IMR-90 (cell line): ENCODE measurements at regions not wholly inside any gene's neighbourhood (a gene's known extent, or its start where the extent isn't known, plus 50 kb on each side); places are given as distances from the start of the nearest gene placed in this dataset.

Experiments used
- ATAC-seq: fragments of 200-7000 bp; cut with Tn5 transposase; 2 replicates; pipeline ENCODE4 v1.9.1; 2020; ENCODE audit warnings: low read depth, mild to moderate bottlenecking, moderate library complexity
- BruUV-seq: library from RNA; stranded (reverse); fragments of 400-500 nt; replicated peaks from 2 replicates; lab custom pipeline; 2021; lab: Mats Ljungman, UMichigan
- CTCF ChIA-PET: fragments of 300-600 bp; formaldehyde crosslinking; extraction: SDS; loops from one replicate; lab custom pipeline; 2021; ENCODE audit warnings: antibody characterized with exemption; lab: Yijun Ruan, JAX
- POLR2A ChIA-PET: fragments of 300-600 bp; sonication (Branson Sonifier 250); formaldehyde crosslinking; loops from one replicate; lab custom pipeline; 2022; ENCODE audit warnings: antibody characterized with exemption; ENCODE audit not compliant: unreplicated experiment; lab: Charles Lee
- DNase-seq: peaks from one replicate; pipeline ENCODE4 v3.0.0; 2013
- H2AFZ ChIP-seq: replicated peaks from 2 replicates; pipeline ENCODE3; 2013; ENCODE audit warnings: low read length, mild to moderate bottlenecking; ENCODE audit not compliant: poor library complexity
- H2AK5ac ChIP-seq: 2 replicates; pipeline ENCODE4 v1.6.1; 2013; ENCODE audit warnings: low read depth, low read length, inconsistent platforms
- H2AK9ac ChIP-seq: replicated peaks from 2 replicates; pipeline ENCODE3; 2013; ENCODE audit warnings: mild to moderate bottlenecking, low read depth, low read length, moderate library complexity; ENCODE audit not compliant: poor library complexity
- H2BK120ac ChIP-seq: 2 replicates; pipeline ENCODE4 v1.6.1; 2013; ENCODE audit warnings: low read depth, low read length, inconsistent platforms
- H2BK15ac ChIP-seq: 3 replicates; pipeline ENCODE4 v1.6.1; 2013; ENCODE audit warnings: low read depth, low read length, inconsistent platforms
- H2BK20ac ChIP-seq: 2 replicates; pipeline ENCODE4 v1.6.1; 2013; ENCODE audit warnings: low read depth, mild to moderate bottlenecking, inconsistent platforms, low read length, moderate library complexity
- H2BK5ac ChIP-seq: 2 replicates; pipeline ENCODE4 v1.6.1; 2013; ENCODE audit warnings: mild to moderate bottlenecking, low read depth, low read length, inconsistent platforms; ENCODE audit not compliant: poor library complexity, severe bottlenecking
- H3K14ac ChIP-seq: replicated peaks from 2 replicates; pipeline ENCODE4 v1.6.1; 2013; ENCODE audit warnings: low read depth, low read length, inconsistent platforms
- H3K18ac ChIP-seq: 2 replicates; pipeline ENCODE4 v1.6.1; 2013; ENCODE audit warnings: low read depth, low read length, control low read depth
- H3K23ac ChIP-seq: 2 replicates; pipeline ENCODE4 v1.6.1; 2013; ENCODE audit warnings: low read depth, low read length, inconsistent platforms
- H3K27ac ChIP-seq: 2 replicates; pipeline ENCODE4 v1.5.1; 2013; ENCODE audit warnings: mild to moderate bottlenecking, control low read depth, low read length; ENCODE audit not compliant: insufficient read depth
- H3K27me3 ChIP-seq: 2 replicates; pipeline ENCODE4 v1.6.1; 2013; ENCODE audit warnings: low read length; ENCODE audit not compliant: control insufficient read depth, insufficient read depth
- H3K36me3 ChIP-seq: 2 replicates; pipeline ENCODE4 v1.6.1; 2013; ENCODE audit warnings: low read length, mixed read lengths; ENCODE audit not compliant: control insufficient read depth, insufficient read depth
- H3K4ac ChIP-seq: 2 replicates; pipeline ENCODE4 v1.6.1; 2013; ENCODE audit warnings: low read depth, low read length, inconsistent platforms
- H3K4me1 ChIP-seq: 2 replicates; pipeline ENCODE4 v1.6.1; 2013; ENCODE audit warnings: low read length, mixed read lengths; ENCODE audit not compliant: control insufficient read depth, insufficient read depth
- H3K4me2 ChIP-seq: 2 replicates; pipeline ENCODE4 v1.6.1; 2013; ENCODE audit warnings: low read depth, mild to moderate bottlenecking, control low read depth, low read length, moderate library complexity
- H3K4me3 ChIP-seq: 2 replicates; pipeline ENCODE4 v1.5.1; 2013; ENCODE audit warnings: low read depth, mild to moderate bottlenecking, control low read depth, low read length, moderate library complexity; ENCODE audit not compliant: insufficient read depth
- H3K56ac ChIP-seq: 2 replicates; pipeline ENCODE4 v1.6.1; 2013; ENCODE audit warnings: low read length, inconsistent platforms; ENCODE audit not compliant: insufficient read depth; ENCODE audit errors: extremely low read depth
- H3K79me1 ChIP-seq, 2 experiments: 2 replicates each; pipeline ENCODE4 v1.6.1; 2013; ENCODE audit warnings: low read length in 2 of 2, inconsistent platforms in 1 of 2, low read depth in 1 of 2
- H3K9ac ChIP-seq: 2 replicates; pipeline ENCODE4 v1.6.1; 2013; ENCODE audit warnings: low read depth, low read length, control low read depth
- H3K9me1 ChIP-seq: 2 replicates; pipeline ENCODE4 v1.6.1; 2013; ENCODE audit warnings: low read length, inconsistent platforms; ENCODE audit not compliant: insufficient read depth
- H3K9me3 ChIP-seq: 2 replicates; pipeline ENCODE4 v1.6.1; 2013; ENCODE audit warnings: low read length; ENCODE audit not compliant: control insufficient read depth, insufficient read depth
- H4K20me1 ChIP-seq: 2 replicates; pipeline ENCODE4 v1.6.1; 2013; ENCODE audit warnings: low read length, inconsistent platforms; ENCODE audit not compliant: insufficient read depth
- H4K5ac ChIP-seq: 2 replicates; pipeline ENCODE4 v1.6.1; 2013; ENCODE audit warnings: mild to moderate bottlenecking, low read depth, low read length, control low read depth
- H4K8ac ChIP-seq, 2 experiments: 2 replicates each; pipeline ENCODE4 v1.6.1; 2013; ENCODE audit warnings: low read depth in 2 of 2, low read length in 2 of 2, control low read depth in 1 of 2, inconsistent platforms in 1 of 2
- H4K91ac ChIP-seq: 2 replicates; pipeline ENCODE4 v1.6.1; 2013; ENCODE audit warnings: low read depth, low read length, inconsistent platforms; ENCODE audit not compliant: insufficient read depth
- BHLHE40 ChIP-seq: fragments of 150-350 bp; IDR thresholded peaks from 2 replicates; pipeline ENCODE4 v1.6.1; 2016; ENCODE audit warnings: mild to moderate bottlenecking, low read depth, low read length
- MAZ ChIP-seq: IDR thresholded peaks from 2 replicates; pipeline ENCODE4 v1.6.1; 2012; ENCODE audit warnings: low read depth, mild to moderate bottlenecking, low read length, improper control_type of control experiment, moderate library complexity, borderline replicate concordance
- POLR2A ChIP-seq: IDR thresholded peaks from 2 replicates; pipeline ENCODE4 v1.6.1; 2012; ENCODE audit warnings: mild to moderate bottlenecking, low read depth, low read length
- SMC3 ChIP-seq: fragments of 150-350 bp; IDR thresholded peaks from 2 replicates; pipeline ENCODE4 v1.6.1; 2016; ENCODE audit warnings: low read depth, mild to moderate bottlenecking, antibody characterized with exemption, low read length, moderate library complexity
- WGBS, 2 experiments: methylation state at CpG; one replicate each; pipeline versions ENCODE4 v1.1.5 to v1.1.7; 2013; ENCODE audit warnings: missing lambda C conversion rate in 2 of 2; ENCODE audit not compliant: insufficient read length in 1 of 2; ENCODE audit errors: extremely low coverage in 2 of 2; 5-methylcytosine and 5-hydroxymethylcytosine counted together
- dilution Hi-C: fragments of 300-500 bp; cut with HindIII; formaldehyde crosslinking; loops from one replicate; pipeline ENCODE4 v1.14.3; 2018; ENCODE audit warnings: low sequenced_read_pairs; ENCODE audit not compliant: unreplicated experiment
- in situ Hi-C: fragments of 300-500 bp; cut with MboI; formaldehyde crosslinking; loops from 3 replicates; pipeline ENCODE4 v1.14.3; 2019; ENCODE audit warnings: low sequenced_read_pairs, inconsistent platforms, mixed read lengths
- intact Hi-C: fragments of 100-400 bp; cut with micrococcal nuclease; formaldehyde crosslinking; loops from 2 replicates; pipeline ENCODE4 v1.10.0; 2022

DNA sequence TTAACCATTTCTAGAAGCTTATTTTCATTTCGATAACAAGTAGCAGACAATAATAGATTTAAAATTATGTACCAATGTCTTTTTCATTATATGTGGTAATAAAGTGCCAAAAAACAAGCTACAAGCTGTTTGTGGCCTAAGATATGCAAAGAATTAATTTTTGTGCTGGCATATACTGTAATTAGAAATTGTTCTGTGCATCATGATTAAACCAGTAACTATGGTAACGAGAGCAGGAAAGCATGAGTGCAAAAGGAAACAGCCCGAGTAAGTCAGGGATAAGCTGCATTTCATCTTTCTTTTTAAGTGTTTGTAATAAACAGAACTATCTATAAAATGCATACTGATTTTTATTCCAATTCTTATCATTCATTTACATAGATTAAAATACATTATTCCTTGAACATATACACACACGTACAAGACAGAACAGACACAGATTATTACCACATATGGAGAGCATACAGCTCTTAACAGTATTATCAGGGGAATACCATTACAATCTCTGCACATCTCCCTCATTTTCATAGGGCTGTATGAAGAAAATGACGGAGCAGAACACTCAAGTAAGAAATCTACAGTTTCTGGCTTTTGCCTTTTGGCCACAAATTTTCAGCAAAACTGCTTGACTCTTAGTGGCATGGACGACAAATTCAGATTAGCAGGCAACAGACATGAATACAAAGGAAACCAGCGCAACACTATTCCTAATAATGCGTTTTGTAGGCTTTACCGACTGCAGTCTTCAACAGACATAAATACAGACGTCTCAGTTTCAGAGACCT lies 121.3 kb upstream of the WDR17 start:
- Histone ChIP-seq H2BK120ac (no peak overlapping the region), H3K9me3 (no peaks in the 10 kb centered on the region), H3K4me3 (no peak overlapping the region), H2AFZ (no peak overlapping the region), H3K27me3 (no peaks in the 10 kb centered on the region), H4K5ac (no peak overlapping the region), H3K4ac (no peak overlapping the region), H3K9ac (no peak overlapping the region), H3K9me1 (no peaks in the 10 kb centered on the region), H4K91ac (no peak overlapping the region), H3K4me1 (no peaks in the 10 kb centered on the region), H3K36me3 (no peaks in the 10 kb centered on the region), H3K14ac (no peak overlapping the region), H3K79me1 (no peaks in the 10 kb centered on the region), H2AK5ac (no peak overlapping the region), H2BK15ac (no peak overlapping the region), H3K23ac (no peak overlapping the region), H2BK5ac (no peak overlapping the region), H3K18ac (no peak overlapping the region), H2AK9ac (no peak overlapping the region), H4K8ac (no peak overlapping the region), H3K56ac (no peak overlapping the region), H3K27ac (no peak overlapping the region), H2BK20ac (no peak overlapping the region), H3K4me2 (no peak overlapping the region), H4K20me1 (no peaks in the 10 kb centered on the region)
- no TSS peak for BruUV-seq
- 71% methylated on average over 1 of the region's 10 CpGs; no CpG with 5 or more reads in 1 of the 2 experiments for WGBS, 2 experiments
- intact Hi-C loops, result no loop called here
- in situ Hi-C loops, result no loop called here
- dilution Hi-C loops, result no loop called here
- POLR2A ChIA-PET, result no interaction called here
- ATAC-seq (no peak), DNase-seq (no peak)
- TF ChIP-seq SMC3 (no peak), BHLHE40 (no peak), MAZ (no peak), POLR2A (no peak)
- CTCF ChIA-PET, result no interaction called here
